ENCODE measurements at regions not wholly inside any gene's neighbourhood (a gene's known extent, or its start where the extent isn't known, plus 50 kb on each side); places are given as distances from the start of the nearest gene placed in this dataset.

DNA sequence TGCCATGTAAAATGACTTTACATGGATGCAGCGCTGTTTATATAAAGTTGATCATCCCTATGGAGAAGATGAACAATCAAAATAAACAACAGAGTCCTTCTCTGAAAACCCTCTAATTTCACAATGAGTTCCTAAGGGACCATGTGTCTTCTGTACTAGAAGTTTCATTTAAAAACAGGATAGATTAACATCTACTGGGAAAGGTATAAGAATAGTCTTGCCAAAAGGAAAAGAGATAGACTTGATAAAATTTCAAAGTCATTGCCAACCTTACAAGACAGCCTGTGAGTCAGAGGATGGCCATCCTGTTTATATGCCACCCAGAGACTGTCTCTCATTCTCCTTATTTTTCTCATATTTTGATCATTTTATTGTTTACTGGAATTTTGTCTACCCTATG is 367.1 kb upstream of the PDE4D start:
- no peak for DNase-seq (ENCODE audit: low spot score)

DNA sequence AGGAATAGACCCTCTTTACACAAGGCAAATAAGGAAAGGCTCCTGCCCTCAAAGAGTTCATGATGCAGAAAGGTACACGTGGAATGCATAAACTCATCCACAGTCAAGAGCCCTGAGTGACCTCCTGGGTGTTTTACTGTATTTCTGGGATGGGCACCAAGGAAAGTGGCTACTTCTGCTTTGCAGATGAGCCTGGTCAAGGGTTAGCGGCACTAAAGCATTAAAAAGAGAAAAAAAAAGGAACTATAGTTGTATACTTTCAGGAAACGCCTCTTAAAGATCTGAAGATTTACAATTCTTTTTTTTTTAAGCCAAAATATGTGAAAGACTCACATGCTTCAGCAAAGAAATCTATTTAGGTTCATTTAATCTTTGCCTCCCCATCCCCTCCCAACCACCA is 366.2 kb upstream of the PDE4D start:
- no peak for DNase-seq (ENCODE audit: low spot score)

DNA sequence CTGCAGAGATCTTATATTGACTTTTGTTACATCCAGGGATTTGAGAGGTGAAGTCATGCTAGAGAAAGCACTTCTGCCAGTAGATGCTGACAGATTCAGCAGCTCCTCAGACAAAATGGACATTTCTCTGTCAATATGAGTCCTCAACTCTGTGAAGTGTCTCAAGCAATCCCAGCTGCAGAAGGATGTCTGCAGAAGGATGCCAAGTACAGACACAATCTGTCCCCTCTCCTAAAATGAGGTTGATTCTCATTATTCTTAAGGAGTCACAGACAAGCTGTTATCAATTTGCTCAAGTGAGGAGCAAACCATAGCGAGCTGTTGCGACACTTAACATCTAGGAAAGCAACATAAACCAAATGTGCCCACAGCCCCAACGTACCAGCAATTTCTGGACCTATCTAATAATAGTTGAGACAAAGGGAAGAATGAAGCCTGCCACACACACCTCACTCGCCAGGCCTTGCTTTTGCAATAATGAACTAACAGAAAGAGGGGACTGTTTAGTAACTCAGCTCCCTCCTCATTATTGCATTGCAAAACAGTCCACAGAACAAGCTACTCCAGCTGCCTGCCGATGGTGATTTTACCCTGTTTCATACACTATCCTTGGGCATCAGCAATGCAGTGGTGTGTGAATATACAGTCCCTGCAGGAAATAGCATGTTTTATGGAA is 364.2 kb upstream of the PDE4D start:
- DNase-seq (ENCODE audit: low spot score) = no peak

- no peak for DNase-seq (ENCODE audit: low spot score)
Measured at GRCh38 chr5:60256546-60256945, 363.0 kb upstream of the PDE4D start.

GRCh38 chr5:60248901-60249300 is 355.4 kb upstream of the PDE4D start:
- DNase-seq (ENCODE audit: low spot score) = no peak

GRCh38 chr5:60243713-60244112 is 350.2 kb upstream of the PDE4D start:
- no peak for DNase-seq (ENCODE audit: low spot score)

DNA sequence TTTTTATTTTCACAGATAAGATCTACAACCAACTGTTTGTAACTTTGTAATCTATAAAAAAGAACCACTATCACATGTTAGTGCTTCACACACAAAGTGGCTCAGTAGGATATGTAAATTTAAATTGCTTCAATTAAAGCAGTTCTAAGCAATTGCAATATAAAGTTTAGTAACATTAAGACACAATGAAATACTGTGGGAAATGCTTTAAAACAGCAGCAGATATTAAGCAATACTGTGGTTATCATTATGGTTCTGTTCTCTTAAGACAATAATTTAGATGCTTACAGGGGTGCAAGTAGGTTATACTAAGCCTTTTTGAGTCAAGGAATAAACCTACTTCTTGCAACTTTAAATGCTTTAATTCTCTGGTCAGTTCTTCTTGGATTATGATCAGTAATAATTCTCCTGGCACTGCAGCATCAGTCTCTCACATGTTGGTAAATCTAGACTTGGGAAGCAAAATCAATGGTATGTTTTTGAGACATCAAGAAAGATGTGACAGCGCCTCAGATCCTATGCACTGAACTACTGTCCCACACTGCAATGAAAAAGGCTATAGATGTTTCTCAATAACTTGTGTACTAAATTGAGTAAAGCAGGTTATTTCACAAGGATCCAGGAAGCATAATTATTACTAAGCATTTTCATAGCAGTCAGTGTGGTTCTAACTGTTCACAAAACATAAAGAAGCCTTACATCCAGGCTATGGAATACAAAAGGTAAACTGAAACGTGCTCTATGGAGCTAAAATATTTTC is 338.7 kb upstream of the PDE4D start:
- DNase-seq (ENCODE audit: low spot score) = no peak

DNA sequence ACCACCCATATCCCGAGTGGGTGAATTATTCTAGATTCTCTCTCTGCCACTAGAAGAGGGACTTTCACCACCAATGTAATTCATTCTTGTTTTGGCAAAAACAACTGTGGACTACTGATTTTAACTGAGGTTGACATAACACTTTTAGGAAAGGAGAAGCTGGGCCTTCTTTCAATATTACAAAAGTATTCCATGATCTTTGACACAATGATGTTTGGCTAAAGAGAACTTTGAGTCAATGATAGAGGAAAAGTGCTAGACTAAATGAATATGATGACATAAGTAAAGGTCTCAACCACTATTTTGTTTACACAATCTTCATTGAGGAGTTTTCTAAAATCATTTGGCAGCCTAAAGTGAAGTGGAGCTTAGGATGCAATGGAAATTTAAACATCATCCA is 336.9 kb upstream of the PDE4D start:
- no peak for DNase-seq (ENCODE audit: low spot score)

DNA sequence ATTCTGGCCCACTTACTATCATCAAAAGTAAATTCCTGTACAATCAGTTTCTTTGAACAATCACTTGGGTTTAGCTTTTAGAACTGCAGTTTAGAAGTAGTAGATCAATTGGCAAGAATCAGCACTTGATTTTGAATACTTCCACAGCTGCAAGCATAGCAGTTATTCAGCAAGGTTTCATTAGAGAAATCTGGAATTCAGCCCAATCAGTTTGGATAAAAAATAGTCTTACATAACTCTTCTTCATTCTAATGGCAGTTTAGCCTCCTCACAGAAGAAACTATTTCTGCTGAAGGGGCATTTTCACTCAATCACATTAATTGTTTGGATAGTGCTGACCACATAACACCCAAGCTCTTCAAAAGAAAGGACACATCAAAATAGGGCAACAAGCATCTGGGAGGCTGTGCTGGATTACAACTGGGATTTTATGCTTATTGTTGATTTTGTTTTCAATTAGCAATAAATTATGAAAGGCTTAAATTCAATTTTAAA is 336.2 kb upstream of the PDE4D start:
- no peak for DNase-seq (ENCODE audit: low spot score)

DNA sequence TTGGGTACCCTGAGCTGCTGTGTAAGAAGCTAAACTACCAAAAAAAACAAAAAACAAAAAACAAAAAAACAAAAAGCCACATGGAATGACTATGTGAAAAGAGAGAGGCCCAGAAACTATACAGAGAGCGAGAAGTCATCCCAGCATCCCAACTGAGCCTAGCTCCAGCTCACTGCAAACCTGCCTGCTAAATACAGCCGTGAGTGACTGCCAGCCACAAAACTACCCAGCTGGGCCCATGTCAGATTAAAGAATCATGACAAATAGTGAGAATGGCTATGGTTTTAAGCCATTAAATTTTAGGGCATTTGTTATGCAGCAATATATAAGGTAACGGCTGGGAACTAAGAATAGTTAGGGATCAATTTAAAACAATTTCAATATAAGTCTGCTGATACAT is 335.1 kb upstream of the PDE4D start:
- no peak for DNase-seq (ENCODE audit: low spot score)

- no peak for DNase-seq (ENCODE audit: low spot score)
Measured at GRCh38 chr5:60226128-60226527, 332.6 kb upstream of the PDE4D start.

- no peak for DNase-seq (ENCODE audit: low spot score)
Measured at GRCh38 chr5:60223342-60223741, 329.8 kb upstream of the PDE4D start.

- DNase-seq (ENCODE audit: low spot score) = no peak
Measured at GRCh38 chr5:60219921-60220320, 326.4 kb upstream of the PDE4D start.

- DNase-seq (ENCODE audit: low spot score) = no peak
Measured at GRCh38 chr5:60210810-60211209, 317.3 kb upstream of the PDE4D start.

DNA sequence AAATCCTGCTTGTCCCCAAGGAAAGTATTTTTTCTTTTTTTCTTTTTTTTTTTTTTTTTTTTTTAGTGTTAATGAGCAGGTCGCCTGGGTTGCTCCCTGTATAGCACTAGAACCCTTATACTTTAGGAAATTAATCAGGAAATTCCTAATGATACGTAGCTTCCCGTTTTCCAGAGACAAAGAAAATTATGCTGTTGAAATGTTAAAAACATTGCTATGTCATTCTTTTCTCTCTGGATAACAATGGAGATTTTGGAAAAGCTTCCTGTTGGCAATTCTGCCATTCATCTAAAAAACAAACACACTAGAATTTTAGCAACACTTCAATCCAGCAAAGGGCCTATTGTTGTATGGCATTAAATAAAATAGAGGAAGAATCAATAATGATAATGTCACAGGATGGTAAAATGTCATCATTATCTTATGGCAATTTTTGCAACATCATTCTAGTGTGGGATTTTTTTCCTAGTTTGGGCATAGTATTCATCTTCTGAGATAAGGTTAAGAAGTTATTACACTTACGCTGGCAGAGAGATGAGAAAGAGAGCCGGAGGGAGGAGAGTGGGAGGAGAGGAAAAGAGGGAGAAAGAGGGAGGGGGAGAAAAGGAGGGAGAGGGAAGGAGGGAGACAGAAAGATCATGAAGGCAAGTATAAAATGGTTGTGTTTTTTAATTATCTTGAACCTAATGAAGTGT is 315.8 kb upstream of the PDE4D start:
- DNase-seq (ENCODE audit: low spot score) = no peak

DNA sequence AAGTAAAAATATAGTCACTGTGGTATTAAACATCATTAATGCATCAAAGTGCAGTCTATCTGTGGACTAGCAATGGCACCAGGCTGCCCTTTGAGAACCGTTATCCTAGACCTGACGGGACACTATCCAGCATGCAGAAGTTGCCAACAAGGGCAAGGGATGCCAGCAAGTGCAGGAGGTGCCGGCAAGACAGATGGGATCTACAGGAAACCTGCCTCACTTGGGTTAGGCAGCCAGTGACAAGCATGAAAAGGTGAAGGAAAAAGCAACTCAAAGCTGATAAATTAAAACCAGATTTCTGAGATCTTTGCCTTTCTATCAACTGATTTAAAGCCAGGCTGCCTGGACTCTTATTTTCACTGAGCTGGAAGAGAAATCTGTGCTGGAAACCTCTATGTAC is 315.2 kb upstream of the PDE4D start:
- DNase-seq (ENCODE audit: low spot score) = no peak

DNA sequence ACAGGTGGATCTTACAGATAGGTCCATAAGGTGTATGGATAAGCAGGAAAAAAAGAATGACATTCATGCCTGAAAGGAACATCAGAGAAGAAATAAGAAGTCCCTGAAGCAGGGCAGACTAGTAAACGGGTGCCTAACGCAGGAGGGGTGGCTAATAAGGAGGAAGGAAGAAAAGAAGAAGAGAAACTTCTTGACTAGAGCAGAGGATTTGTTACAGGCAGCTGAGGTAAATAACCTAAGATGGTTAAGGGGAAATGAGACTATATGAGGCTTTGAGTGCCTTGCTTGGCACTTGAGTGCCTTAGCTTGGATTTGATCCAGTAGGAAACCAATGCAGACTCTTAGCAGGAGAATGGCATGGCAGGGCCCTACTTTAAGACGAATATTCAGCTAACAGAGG is 313.5 kb upstream of the PDE4D start:
- no peak for DNase-seq (ENCODE audit: low spot score)

GRCh38 chr5:60206234-60206633 is 312.7 kb upstream of the PDE4D start:
- no peak for DNase-seq (ENCODE audit: low spot score)

- DNase-seq (ENCODE audit: low spot score) = no peak
Measured at GRCh38 chr5:60205071-60205470, 311.5 kb upstream of the PDE4D start.

DNA sequence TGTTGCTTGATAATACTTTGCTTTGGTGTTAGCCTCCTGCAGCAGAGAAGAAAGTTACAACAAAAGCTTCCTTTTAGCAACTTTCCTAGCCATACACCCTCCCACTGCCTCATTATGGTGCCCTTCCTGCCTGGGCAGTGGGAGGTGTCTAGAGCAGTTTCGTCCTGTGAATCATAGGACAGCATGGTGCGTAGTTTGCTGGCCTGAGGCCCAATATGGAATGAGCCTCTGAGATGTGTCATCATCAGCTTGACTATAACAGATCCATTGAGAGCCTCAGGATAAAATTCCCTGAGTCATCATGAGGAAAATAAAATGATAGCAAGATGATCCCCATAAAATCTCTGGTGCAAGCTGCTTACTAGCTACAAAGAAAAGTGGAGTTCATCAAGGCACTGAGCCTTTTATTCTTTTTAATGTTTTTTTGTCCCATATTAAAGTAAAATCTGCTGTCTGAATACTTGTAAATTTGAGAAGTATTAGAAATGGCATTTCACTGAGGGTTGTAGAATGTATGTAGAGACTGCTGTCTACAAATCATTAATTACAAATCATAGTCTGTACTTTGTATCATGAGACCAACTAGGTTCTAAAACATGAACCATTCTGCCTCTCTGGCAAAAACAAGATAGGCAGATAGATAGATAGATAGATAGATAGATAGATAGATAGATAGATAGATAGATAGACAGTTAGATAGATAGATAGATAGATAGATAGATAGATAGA is 303.0 kb upstream of the PDE4D start:
- DNase-seq (ENCODE audit: low spot score) = no peak

GRCh38 chr5:60195551-60195950 is 302.0 kb upstream of the PDE4D start:
- DNase-seq (ENCODE audit: low spot score) = no peak

GRCh38 chr5:60195083-60195482 is 301.6 kb upstream of the PDE4D start:
- no peak for DNase-seq (ENCODE audit: low spot score)

Measured in ureter (tissue), 1 donor.